GM21576 (cell line): ENCODE measurements at regions not wholly inside any gene's neighbourhood (a gene's known extent, or its start where the extent isn't known, plus 50 kb on each side); places are given as distances from the start of the nearest gene placed in this dataset.
"Not testable (repeated sequence)": the region's sequence is repeated elsewhere in the genome, so short reads cannot be mapped to it uniquely, and the experiment has no call there.

Source experiments
- ATAC-seq: cut with Tn5 transposase; IDR thresholded peaks from one replicate; pipeline ENCODE4 v1.9.1; 2021; ENCODE audit warnings: mild to moderate bottlenecking, moderate library complexity; ENCODE audit not compliant: unreplicated experiment

DNA sequence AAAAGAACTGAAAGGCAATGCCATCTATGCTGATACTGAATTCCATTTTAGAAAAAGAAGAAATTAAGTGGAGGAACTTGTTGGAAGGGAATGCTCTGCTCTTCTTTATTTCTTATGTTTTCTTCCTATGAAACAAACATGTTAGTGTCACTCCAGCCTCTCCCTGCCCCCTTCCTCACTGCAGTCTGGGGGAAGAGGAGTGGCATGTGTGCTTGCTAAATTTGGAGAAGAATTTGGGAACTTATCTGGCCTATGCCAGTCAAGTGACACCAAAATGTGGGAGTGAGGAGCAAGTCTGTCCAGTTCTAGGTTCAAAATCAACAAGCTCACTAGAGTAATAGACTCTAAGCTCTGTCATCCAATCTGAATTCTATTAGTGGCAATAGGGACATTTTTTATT, 214.6 kb downstream of the RBM26 start:
- no peak for ATAC-seq

DNA sequence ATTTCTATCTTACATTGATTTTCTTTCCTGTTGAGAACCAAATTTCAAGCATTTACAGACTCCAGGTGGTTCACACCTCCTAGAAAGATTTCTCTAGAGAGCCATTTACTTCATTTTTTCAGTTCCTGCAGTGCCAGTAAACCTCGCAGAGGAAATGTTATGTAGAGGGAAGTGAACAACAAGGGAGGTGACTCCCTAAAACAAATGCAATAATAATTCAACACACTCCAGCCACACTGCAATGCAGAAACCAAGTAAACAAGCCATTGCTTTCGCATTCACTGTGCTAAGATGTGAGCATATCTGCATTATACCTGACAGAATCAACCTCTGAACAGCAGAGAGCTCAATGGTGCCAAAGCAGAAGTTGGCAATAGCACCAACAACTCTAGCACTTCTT, 215.1 kb downstream of the RBM26 start:
- peak; percentile 40 for ATAC-seq

DNA sequence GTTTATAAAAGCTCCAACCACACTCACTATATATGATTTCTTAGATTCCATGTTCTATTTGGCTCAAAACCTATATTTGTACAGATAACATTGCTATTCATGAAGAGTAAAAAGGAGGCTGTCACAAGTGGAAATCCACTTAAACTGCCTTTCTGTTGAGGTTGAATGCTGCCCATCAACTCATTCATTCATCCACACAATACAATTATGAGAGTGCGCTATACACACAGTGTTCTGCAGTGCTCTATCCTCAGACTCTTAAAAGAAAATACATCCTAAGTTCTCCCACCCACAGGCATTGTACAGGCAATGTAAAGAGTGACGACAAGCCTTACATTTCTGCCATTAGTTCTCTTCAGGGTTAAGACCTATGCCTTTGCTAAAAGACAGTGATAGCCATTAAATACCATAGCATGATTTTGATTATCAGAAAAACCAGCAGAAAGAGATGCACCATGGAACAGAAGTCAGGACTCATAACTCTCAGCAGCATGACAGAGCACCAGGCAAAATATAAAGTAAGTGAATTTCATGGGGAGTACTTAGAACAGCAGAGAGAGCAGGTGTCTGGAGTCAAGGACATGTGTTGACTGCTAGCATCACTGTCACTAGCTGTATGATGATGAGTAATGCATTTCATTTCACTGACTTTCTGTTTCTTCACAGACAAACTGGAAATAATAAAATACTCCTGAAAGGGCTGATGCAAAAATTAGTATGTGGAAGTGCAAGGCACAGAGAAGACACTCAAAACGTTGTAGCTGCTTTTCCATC, 218.0 kb downstream of the RBM26 start:
- no peak for ATAC-seq

DNA sequence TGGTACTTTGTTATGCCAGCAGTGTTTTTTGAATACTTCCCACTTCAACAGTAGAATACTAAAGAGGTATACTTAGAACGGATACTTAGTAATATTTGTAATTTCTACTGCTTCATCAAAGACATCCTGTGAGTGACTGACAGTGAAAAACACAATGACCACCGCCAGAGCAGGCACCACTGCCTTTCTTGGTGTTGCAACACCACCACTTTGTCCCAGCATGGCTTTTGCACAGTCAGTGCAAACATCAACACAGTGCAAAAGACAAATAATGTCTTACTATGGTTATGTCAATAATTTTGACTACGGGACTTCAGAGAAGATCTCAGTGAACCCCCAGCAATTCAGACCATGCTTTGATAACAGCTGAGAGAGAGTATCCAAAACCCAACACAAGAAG, 220.5 kb downstream of the RBM26 start:
- no peak for ATAC-seq

DNA sequence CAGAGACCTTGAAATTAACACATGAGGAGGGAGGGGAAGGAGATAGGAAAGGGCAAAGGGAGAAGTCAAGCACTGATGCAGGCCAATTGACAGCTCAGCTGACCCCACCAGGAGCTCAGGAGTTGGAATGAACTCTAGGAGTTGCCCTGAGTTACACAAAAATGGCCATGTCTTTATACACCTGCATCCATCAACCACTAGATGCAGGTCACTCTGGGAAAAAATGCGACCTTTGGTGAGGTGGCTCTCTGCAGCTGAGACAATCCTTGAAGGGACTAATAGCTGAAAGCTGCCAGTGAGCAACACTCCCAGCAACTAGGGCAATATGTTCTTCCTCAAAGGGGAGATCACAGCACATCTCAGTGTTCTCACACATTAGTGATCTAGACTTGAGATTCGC, 222.8 kb downstream of the RBM26 start:
- ATAC-seq, result no peak

DNA sequence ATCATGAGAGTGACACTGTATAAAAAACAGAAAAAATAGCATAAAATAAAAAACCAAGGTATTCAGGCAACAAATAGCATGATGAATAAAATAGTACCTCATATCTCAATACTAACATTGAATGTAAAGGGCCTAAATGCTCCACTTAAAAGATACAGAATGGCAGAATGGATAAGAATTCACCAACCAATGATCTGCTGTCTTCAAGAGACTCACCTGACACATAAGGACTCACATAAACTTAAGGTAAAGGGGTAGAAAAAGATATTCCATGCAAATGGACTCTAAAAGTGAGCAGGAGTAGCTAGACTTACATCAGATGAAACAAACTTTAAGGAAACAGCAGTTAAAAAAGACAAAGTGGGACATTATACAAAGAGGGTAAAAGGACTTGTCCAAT, 232.4 kb downstream of the RBM26 start:
- ATAC-seq, result not testable (repeated sequence)

DNA sequence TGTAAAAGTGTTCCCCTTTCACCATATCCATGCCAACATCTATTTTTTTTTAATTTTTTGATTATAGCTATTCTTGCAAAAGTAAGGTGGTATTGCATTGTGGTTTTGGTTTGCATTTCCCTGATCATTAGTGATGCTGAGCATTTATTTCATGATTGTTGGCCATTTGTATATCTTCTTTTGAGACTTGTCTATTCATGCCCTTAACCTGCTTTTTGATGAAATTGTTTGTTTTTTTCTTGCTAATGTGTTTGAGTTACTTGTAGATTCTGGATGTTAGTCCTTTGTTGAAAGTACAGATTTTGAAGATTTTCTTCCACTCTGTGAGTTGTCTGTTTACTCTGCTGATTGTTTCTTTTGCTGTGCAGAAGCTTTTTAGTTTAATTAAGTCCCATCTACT, 233.1 kb downstream of the RBM26 start:
- not testable (repeated sequence) for ATAC-seq

DNA sequence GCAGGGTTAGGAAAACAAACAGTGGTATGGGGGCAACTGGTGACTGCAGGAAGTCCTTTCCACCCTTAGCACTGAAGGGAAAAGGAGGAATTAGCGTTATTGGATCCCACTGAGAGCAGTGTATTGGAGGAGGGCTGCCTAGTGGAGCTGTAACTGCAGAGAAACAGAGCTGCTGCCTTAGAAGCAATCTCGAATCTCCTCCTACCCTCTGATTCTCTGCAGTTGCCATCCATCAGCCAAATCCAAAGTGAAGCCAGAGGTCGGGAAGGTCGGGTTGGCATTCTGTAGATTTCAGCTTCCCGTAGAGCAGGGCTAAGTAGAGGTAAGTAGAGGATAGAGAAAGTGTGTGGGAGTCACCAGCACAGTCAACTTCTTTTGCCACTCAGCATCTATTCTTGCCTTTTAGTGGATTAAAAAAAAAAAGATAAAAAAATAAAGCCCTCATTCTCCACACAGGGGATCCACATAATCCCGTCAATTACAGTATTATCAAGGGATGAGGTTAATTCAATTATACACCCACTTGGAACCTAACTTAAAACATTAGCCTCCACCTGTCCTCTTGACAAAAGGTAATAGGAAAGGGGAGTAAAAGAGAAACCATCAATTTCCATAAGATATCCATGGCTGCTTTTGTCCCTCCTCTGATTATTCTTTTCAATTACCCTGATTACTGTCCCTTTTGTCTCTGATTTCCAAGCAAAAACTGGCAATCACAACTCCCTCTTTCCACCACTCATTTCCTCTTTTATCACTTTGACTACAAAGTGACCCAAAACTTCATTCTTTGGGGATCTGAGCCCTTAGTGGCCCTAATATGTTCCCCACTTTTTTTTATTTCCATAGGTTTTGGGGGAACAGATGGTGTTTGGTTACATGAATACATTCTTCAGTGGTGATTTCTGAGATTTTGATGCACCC, 234.7 kb downstream of the RBM26 start:
- no peak for ATAC-seq

DNA sequence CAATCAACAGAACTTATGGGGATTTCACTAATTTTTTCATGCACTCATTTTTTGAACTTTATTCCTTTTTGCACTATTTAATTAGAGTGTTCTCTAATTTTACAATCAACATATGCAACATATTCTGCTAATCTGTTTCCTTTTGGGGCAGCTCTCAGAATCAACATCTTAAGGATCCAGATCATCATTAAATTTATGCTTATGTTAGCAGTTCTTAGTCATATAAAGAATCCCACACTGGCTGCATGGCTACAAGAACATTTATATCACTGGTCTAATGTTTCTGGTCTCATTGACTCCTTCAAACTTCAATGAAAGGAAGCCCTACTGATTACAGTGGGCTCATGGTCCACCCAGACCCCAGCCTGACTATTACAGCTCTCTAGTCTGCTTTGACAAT, 245.2 kb downstream of the RBM26 start:
- no peak for ATAC-seq

DNA sequence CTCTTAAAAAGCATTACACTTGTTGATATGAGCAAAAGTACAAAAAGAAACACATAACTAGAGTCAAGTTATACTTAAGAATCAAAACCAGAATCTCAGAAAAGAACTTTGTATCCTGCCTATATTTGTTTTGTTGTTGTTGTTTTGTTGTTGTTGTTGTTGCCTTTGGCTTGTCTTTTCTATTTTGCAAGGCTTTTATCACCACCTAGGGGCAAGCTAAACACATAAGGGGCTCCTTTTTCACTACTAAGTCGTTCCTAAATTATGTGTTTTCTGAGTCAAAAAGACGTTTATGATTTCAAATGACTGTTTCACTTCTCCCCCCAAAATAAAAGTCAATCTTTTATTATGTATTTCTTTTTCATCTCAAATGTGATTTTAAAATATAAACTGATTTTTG, 250.2 kb downstream of the RBM26 start:
- ATAC-seq, result no peak

DNA sequence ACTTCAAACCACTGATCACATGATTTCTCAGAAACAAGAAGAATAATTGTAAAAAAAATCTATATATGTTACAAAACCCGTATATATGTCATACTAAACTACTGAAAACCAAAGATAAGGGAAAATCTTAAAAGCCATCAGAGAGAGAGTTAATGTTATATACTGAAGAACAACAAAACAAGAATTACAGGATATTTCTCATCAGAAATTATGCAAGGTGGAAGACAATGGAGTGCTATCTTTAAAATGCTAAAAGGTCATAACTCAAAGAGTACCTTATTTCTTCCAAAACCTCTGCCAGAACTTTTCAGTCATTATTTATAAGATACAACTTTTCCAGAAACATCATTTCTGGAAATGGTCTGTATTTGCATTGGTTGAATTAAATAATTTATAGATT, 256.8 kb downstream of the RBM26 start:
- ATAC-seq, result no peak

DNA sequence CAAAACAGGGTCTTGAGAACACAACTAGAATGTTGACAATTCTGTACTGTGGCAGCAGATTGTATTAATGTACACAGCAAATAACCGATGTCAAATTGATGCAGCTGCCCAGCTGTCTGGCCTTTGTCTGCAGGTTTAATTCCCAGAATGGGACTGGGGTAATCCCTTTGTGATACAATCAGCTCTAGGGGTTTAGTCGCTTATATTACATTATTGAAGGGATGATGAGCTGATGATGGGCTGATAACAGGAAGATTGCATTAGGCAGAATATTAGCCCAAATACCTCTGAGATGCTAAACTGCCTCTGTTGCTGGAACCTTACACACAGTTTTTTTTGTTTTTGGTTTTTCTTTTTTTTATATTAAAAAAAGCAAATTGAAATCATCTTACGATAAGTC, 265.0 kb downstream of the RBM26 start:
- ATAC-seq, result no peak

DNA sequence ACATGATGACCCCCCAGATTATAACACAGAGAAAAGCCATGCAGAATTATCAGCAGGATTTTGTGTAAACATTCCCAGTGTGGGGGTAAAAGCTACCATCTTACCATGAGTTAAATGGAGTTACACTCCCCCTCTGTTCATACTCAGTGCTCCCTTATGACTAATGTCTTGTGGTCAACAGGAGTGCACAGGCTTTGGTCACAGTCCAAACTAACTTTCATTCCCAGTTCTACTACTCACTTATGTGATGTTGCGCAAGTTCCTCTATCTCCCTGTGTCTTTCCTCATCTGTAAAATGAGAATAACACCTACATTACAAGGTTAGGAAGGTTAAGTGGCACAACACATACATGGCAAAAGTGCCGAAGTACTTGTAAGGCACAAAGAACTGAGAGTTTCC, 277.9 kb downstream of the RBM26 start:
- peak; percentile 60 for ATAC-seq

DNA sequence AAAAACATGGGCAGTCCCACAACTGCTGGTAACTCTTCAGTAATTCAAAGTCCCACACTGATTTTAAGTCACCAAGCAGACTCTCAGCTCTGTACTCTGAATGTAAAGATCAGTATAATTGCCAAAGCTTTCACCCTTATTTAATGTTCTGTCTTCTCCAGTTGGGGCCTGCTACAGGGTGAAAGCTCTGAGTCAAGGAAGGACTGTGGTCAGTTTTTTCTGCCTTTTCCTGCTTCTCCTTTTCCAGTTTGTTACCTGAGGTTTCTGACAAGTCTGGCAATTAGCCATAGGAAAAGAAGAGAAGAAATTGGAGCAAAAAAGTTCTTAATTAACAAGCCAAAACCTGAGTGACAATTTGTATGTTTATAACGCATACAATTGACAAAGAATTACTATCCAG, 279.3 kb downstream of the RBM26 start:
- ATAC-seq, result no peak

DNA sequence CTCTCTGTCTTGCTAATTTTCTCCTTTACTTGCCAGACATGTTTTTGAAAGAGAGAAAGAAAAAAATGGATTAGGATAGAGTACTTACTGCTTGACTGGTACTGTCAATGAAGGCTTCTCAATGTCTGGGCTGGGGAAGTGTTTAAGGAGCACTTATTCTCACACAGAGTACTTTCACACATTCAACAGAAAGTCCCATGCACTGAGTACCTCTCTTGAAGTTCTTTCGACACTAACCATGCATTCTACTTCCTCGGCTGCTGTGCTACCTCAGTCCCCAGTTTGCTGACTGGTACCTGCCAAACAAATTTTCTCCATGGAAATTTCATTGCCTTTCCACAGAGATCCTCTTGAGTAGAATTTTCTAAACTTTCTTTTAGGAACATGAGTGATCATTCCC, 281.9 kb downstream of the RBM26 start:
- no peak for ATAC-seq

DNA sequence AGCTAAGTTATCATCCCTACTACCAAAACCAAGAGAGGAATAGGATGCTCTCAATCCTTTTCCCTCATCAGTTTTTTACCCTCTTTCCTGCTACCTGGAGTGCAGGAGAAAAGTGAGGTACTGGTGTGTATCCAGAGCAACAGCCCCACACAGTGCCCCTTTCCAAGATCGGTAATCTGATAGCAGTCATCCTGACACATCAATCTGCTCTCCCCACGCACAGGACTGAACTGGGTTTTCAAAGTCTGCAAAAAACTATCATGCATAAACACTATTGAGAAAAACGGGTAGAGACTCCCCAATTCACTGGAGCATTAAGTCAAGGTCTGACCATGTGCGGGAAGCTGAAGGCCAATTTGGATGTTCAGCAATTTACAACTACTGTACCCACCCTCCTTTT, 284.8 kb downstream of the RBM26 start:
- no peak for ATAC-seq

DNA sequence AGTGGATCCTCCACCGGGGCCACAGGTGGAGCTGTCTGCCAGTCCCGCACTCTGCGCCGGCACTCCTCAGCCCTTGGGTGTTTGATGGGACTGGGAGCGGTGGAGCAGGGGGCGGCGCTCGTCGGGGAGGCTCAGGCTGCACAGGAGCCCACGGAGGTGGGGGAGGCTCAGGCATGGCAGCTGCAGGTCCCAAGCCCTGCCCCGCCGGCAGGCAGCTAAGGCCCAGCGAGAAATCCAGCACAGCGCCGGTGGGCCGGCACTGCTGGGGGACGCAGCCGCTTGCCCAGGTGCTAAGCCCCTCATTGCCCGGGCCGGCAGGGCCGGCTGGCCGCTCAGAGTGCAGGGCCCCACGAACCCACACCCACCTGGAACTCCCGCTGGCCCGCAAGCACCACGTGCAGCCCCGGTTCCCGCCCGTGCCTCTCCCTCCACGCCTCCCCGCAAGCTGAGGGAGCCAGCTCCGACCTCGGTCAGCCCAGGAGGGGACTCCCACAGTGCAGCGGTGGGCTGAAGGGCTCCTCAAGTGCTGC, 286.4 kb downstream of the RBM26 start:
- ATAC-seq, result no peak

DNA sequence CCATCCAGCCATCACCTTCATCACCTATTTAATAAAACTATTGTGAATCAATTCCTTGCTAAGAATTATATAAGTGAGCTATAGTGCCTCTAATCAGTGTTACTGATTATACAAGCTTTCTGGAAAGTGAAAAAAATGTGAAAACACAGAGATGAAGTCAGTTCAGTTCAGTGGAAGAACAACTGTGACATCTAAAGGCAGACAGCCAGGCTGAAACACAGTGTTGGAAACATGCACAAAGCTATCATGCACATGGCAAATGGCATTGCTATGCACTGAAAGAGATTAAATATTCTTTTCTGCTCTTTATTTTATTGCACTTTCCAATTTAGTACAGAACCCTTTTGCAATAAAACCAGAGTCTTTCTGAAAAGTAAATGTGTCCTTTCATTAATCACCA, 294.0 kb downstream of the RBM26 start:
- no peak for ATAC-seq

DNA sequence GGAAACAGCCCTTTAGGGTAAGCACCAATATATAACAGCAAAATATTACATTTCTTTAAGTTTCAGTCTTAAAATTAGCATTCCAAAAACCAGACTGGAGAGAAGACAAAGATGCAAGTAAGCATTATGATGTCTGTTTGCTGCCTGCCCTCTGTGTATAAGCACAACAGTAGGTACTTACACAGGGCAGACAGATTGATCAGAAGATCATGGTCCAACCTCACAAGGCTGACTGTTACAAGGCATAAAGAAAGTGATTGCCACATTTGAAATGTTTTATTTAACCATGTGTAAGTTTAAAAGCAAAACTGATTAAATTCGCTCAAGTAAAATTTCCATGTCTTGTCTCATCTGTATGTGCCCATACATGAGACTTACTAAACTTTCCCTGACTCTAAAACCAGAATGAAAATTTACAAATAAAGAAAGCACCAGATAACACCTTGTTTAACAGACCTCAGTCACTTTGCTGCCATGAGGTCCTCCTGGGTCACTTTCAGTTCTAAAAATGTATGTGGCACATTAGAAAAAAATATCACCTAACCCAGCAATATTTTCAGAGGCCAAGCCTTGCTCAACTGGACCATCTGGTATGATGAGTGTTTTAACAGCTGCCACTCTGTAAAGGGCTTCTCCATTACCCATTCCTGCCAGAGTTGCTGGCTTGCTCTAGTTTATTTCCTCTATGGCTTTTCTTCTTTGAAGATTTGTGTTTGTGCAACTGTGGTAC, 297.0 kb downstream of the RBM26 start:
- peak; percentile 81 for ATAC-seq

DNA sequence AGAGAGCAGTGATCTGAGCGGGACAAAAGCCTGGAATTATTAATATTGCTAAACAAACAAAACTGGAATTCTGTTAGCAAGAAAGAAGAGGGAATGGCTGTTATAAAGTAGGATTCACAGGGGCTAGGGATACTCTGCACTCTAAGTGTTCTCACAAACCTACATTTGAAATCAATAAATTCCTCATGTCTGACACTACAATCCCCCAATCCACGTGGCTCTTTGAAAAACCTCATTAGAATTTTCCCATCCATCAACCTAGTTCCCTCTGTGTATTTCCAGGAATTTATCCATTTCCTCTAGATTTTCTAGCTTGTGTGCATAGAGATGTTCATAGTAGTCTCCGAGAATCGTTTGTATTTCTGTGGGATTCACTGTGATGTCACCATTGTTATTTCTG, 307.5 kb downstream of the RBM26 start:
- ATAC-seq, result no peak

DNA sequence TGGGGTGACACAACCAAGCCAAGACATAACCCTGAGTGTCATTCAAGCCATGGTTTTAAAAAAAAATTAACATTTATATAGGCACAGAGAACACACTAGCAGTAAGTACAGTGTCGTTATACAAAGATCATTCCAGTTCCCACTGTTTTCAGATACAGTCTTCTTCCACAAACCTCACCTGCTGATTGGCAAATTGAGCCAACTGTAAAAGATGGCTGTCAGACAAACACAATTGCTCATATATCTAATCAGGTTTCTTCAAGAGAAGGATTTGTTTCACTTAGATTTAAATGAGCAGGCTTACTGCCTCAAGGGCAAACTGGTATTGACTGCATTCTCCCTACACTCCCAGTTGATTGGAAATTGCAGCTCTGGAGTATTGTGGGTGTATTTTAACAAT, 308.9 kb downstream of the RBM26 start:
- no peak for ATAC-seq
